ENCODE measurements at regions not wholly inside any gene's neighbourhood (a gene's known extent, or its start where the extent isn't known, plus 50 kb on each side); places are given as distances from the start of the nearest gene placed in this dataset.

DNA sequence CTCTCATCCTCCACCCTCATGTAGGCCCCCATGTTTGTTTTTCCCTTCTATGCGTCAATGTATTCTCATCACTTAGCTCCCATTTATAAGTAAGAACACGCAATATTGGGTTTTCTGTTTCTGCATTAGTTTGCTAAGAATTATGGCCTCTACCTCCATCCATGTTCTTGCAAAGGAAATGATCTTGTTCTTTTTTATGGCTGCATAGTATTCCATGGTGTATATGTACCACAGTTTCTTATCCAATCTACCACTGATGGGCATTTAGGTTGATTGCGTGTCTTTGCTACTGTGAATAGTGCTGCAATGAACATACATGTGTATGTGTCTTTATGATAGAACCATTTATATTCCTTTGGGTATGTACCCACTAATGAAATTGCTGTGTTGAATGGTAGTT lies 200.0 kb downstream of the ADGRG6 start:
- TF ChIP-seq, protein P1, sequence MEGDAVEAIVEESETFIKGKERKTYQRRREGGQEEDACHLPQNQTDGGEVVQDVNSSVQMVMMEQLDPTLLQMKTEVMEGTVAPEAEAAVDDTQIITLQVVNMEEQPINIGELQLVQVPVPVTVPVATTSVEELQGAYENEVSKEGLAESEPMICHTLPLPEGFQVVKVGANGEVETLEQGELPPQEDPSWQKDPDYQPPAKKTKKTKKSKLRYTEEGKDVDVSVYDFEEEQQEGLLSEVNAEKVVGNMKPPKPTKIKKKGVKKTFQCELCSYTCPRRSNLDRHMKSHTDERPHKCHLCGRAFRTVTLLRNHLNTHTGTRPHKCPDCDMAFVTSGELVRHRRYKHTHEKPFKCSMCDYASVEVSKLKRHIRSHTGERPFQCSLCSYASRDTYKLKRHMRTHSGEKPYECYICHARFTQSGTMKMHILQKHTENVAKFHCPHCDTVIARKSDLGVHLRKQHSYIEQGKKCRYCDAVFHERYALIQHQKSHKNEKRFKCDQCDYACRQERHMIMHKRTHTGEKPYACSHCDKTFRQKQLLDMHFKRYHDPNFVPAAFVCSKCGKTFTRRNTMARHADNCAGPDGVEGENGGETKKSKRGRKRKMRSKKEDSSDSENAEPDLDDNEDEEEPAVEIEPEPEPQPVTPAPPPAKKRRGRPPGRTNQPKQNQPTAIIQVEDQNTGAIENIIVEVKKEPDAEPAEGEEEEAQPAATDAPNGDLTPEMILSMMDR (conservative IDR thresholded peaks at IDR 0.05), result no peak
- no peak for TF ChIP-seq EZH2 (IDR thresholded peaks at IDR 0.05; ENCODE audit: low read depth)

Measured in PC-9 (cell line).